IPS-15b (cell line): ENCODE measurements at regions not wholly inside any gene's neighbourhood (a gene's known extent, or its start where the extent isn't known, plus 50 kb on each side); places are given as distances from the start of the nearest gene placed in this dataset.
"Not testable (repeated sequence)": the region's sequence is repeated elsewhere in the genome, so short reads cannot be mapped to it uniquely, and the experiment has no call there.

ENCODE experiments used
- H3K27me3 ChIP-seq: one replicate; pipeline ENCODE4 v1.6.1; 2013; ENCODE audit warnings: low read length; ENCODE audit not compliant: control insufficient read depth, insufficient read depth
- H3K36me3 ChIP-seq: one replicate; pipeline ENCODE4 v1.6.1; 2013; ENCODE audit warnings: low read length; ENCODE audit not compliant: control insufficient read depth, insufficient read depth
- H3K4me1 ChIP-seq: one replicate; pipeline ENCODE4 v1.6.1; 2013; ENCODE audit warnings: mild to moderate bottlenecking, low read length; ENCODE audit not compliant: control insufficient read depth, insufficient read depth
- H3K4me3 ChIP-seq: one replicate; pipeline ENCODE4 v1.5.1; 2013; ENCODE audit warnings: low read depth, low read length
- H3K9ac ChIP-seq: one replicate; pipeline ENCODE4 v1.6.1; 2013; ENCODE audit warnings: low read depth, mild to moderate bottlenecking, low read length
- H3K9me3 ChIP-seq: one replicate; pipeline ENCODE4 v1.6.1; 2013; ENCODE audit warnings: mild to moderate bottlenecking, low read length; ENCODE audit not compliant: control insufficient read depth, insufficient read depth

DNA sequence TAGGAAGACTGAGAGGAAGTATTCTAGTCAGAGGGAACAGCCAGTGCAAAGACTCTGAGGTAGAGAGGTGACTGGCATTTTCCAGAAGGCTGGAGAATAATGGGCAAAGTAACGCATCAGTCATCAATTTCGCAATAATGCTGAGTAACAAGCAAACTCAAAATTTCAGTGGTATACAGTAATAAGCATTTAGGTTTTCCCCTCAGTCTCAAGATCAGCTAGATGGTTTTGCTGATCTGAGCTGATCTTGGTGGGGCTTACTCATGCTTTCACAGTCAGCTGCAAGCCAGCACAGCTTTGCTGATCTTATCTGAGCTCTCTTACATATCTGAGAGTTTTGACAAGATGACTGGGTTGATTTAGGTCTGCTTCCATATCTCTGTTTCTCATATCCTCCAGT lies 108.7 kb downstream of the TSEN15 start:
- no peaks in the 10 kb centered on the region for H3K36me3 ChIP-seq

GRCh38 chr1:184161071-184161698 lies 109.7 kb downstream of the TSEN15 start:
- Histone ChIP-seq H3K27me3 (no peaks in the 10 kb centered on the region), H3K9me3 (no peaks in the 10 kb centered on the region), H3K9ac (no peak overlapping the region), H3K36me3 (no peaks in the 10 kb centered on the region), H3K4me3 (no peak overlapping the region), H3K4me1 (peaks cover 11% of the 10 kb centered on the region)

More for the DNA sequence above, 108.7 kb downstream of the TSEN15 start:
- peaks cover 11% of the 10 kb centered on the region for H3K4me1 ChIP-seq
- H3K27me3 ChIP-seq = no peaks in the 10 kb centered on the region
- no peak overlapping the region for H3K4me3 ChIP-seq
- no peaks in the 10 kb centered on the region for H3K9me3 ChIP-seq
- no peak overlapping the region for H3K9ac ChIP-seq

DNA sequence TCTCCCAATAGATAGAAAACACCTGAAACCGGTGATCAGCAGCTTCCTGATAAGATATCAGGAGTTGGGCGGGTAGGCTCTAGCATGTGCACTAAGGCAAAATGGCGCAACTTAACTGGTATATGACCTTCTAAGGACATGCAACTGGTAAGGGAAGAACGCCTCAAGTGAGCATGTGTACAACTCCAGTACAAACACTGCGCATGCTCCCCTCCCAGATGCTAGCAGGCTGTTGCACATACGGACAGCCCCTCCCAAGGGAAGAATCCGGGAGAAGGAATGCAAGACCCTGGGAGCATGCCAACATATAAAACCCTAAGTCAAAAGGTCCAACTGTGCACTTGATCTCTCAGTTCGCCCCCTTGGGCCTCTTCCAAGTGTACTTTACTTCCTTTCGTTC lies 110.8 kb downstream of the TSEN15 start:
- Histone ChIP-seq H3K9me3 (no peaks in the 10 kb centered on the region), H3K9ac (no peak overlapping the region), H3K27me3 (no peaks in the 10 kb centered on the region), H3K4me1 (peaks cover 5% of the 10 kb centered on the region), H3K4me3 (no peak overlapping the region), H3K36me3 (no peaks in the 10 kb centered on the region)

- Histone ChIP-seq H3K9ac (no peak overlapping the region), H3K4me1 (peaks cover 4% of the 10 kb centered on the region), H3K36me3 (no peaks in the 10 kb centered on the region), H3K4me3 (no peak overlapping the region), H3K27me3 (no peaks in the 10 kb centered on the region), H3K9me3 (no peaks in the 10 kb centered on the region)
These were observed 112.3 kb downstream of the TSEN15 start for GRCh38 chr1:184163674-184164465.

DNA sequence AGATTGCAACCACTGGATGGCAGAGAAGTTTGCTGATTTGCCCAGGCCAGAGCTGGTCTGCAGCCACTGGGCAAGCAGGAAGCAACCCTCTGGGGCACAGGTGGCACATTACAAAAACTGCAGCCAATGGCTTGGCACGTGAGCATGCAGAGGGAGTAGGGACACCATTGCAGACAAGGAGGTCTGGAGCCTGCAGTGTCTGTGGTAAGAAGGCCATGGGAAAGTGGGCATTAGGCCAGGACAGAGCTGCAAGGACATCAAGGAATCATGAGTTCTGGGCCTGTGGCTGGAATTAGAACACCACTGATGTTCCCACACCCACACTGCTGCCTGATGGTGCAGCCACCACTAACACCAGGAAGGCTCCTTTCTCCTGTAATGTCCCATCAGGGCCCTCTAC lies 113.0 kb downstream of the TSEN15 start:
- H3K36me3 ChIP-seq = no peaks in the 10 kb centered on the region
- no peak overlapping the region for H3K9ac ChIP-seq
- no peak overlapping the region for H3K4me3 ChIP-seq
- no peaks in the 10 kb centered on the region for H3K4me1 ChIP-seq
- H3K27me3 ChIP-seq = no peaks in the 10 kb centered on the region
- H3K9me3 ChIP-seq = no peaks in the 10 kb centered on the region

DNA sequence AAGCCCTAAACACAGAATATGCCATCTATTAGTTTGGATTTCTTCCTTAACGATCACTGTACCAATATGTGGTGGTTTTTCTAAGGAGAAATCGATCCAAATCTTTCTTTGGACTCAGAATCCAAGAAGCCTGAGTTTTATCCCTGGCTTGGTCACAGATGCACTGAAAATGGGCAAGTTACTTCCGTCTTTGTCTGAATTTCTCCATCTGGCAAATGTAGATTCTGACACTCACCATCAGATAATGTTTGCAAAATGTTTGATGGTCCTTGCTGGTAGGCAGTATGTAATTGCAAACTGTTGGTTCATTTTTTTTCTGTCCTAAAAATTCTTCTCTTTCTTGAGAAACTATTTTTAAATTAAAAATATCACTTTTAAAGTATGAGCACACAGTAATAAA lies 115.0 kb downstream of the TSEN15 start:
- no peaks in the 10 kb centered on the region for H3K27me3 ChIP-seq
- no peaks in the 10 kb centered on the region for H3K36me3 ChIP-seq
- no peak overlapping the region for H3K9ac ChIP-seq
- no peak overlapping the region for H3K4me3 ChIP-seq
- no peaks in the 10 kb centered on the region for H3K4me1 ChIP-seq
- no peaks in the 10 kb centered on the region for H3K9me3 ChIP-seq

- Histone ChIP-seq H3K27me3 (no peaks in the 10 kb centered on the region), H3K4me1 (no peaks in the 10 kb centered on the region), H3K9me3 (no peaks in the 10 kb centered on the region), H3K36me3 (no peaks in the 10 kb centered on the region), H3K9ac (no peak overlapping the region), H3K4me3 (no peak overlapping the region)
These were observed 115.8 kb downstream of the TSEN15 start for GRCh38 chr1:184167352-184167751.

GRCh38 chr1:184170719-184171118 lies 119.2 kb downstream of the TSEN15 start:
- Histone ChIP-seq H3K4me3 (no peak overlapping the region), H3K9ac (no peak overlapping the region), H3K9me3 (no peaks in the 10 kb centered on the region)

GRCh38 chr1:184176058-184176457 lies 124.5 kb downstream of the TSEN15 start:
- Histone ChIP-seq H3K4me1 (no peaks in the 10 kb centered on the region), H3K4me3 (no peak overlapping the region), H3K27me3 (no peaks in the 10 kb centered on the region), H3K9ac (no peak overlapping the region), H3K9me3 (no peaks in the 10 kb centered on the region), H3K36me3 (no peaks in the 10 kb centered on the region)

More at GRCh38 chr1:184170719-184171118, 119.2 kb downstream of the TSEN15 start:
- no peaks in the 10 kb centered on the region for H3K27me3 ChIP-seq
- no peaks in the 10 kb centered on the region for H3K4me1 ChIP-seq
- H3K36me3 ChIP-seq = no peaks in the 10 kb centered on the region

- H3K9ac ChIP-seq = no peak overlapping the region
- no peak overlapping the region for H3K4me3 ChIP-seq
- no peaks in the 10 kb centered on the region for H3K36me3 ChIP-seq
- no peaks in the 10 kb centered on the region for H3K9me3 ChIP-seq
- H3K4me1 ChIP-seq = no peaks in the 10 kb centered on the region
- no peaks in the 10 kb centered on the region for H3K27me3 ChIP-seq
These were observed 129.5 kb downstream of the TSEN15 start for GRCh38 chr1:184181044-184181443.

DNA sequence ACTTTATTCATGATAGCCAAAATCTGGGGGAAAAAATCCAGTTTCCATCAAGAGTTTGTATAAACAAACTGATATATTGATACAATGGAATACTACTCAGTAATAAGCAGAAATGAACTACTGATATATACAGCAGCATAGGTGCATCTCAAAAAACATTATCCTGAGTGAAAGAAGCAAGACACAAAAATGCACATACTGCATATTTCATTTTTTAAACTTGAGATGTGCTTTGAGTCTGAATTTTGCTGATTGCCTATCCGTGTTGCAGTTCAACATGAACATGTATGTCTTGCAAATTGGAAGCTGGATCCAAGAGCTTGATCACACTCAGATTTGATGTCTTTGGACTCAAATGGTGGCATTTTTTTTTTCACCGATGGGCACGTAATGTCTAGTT lies 132.4 kb downstream of the TSEN15 start:
- no peak overlapping the region for H3K9ac ChIP-seq
- no peak overlapping the region for H3K4me3 ChIP-seq
- H3K4me1 ChIP-seq = no peaks in the 10 kb centered on the region
- no peaks in the 10 kb centered on the region for H3K9me3 ChIP-seq
- no peaks in the 10 kb centered on the region for H3K36me3 ChIP-seq
- no peaks in the 10 kb centered on the region for H3K27me3 ChIP-seq

GRCh38 chr1:184184614-184185013 lies 133.1 kb downstream of the TSEN15 start:
- H3K36me3 ChIP-seq, H3K9ac ChIP-seq, H3K27me3 ChIP-seq, H3K4me1 ChIP-seq, H3K4me3 ChIP-seq, H3K9me3 ChIP-seq: not testable (repeated sequence)
